Neural cell (in vitro differentiated cells): ENCODE measurements at regions not wholly inside any gene's neighbourhood (a gene's known extent, or its start where the extent isn't known, plus 50 kb on each side); places are given as distances from the start of the nearest gene placed in this dataset.

Source experiments
- CTCF ChIP-seq: fragments of 450-650 bp; IDR thresholded peaks from 2 replicates; pipeline ENCODE4 v1.5.1; 2014; ENCODE audit warnings: antibody characterized with exemption, mild to moderate bottlenecking, moderate library complexity; ENCODE audit not compliant: poor library complexity, severe bottlenecking
- EP300 ChIP-seq: fragments of 450-650 bp; conservative IDR thresholded peaks from 2 replicates; pipeline ENCODE4 v1.6.1; 2014; ENCODE audit warnings: antibody characterized with exemption, mild to moderate bottlenecking, moderate library complexity; ENCODE audit not compliant: poor library complexity, severe bottlenecking
- EZH2 ChIP-seq: fragments of 200-600, 300-800 bp; shearing (Covaris generic), sonication (generic); IDR thresholded peaks from 2 replicates; pipeline ENCODE4 v1.6.1; 2014; ENCODE audit warnings: antibody characterized with exemption, low read length, borderline replicate concordance, mild to moderate bottlenecking; ENCODE audit not compliant: insufficient read depth, poor library complexity, severe bottlenecking
- MXI1 ChIP-seq: fragments of 450-650 bp; conservative IDR thresholded peaks from 2 replicates; pipeline ENCODE4 v1.6.1; 2014; ENCODE audit warnings: antibody characterized with exemption, mild to moderate bottlenecking; ENCODE audit not compliant: poor library complexity, severe bottlenecking
- POLR2AphosphoS5 ChIP-seq: IDR thresholded peaks from 2 replicates; pipeline ENCODE4 v1.6.1; 2012
- RAD21 ChIP-seq: fragments of 450-650 bp; conservative IDR thresholded peaks from 2 replicates; pipeline ENCODE4 v1.6.1; 2014; ENCODE audit warnings: antibody characterized with exemption, mild to moderate bottlenecking, moderate library complexity
- REST ChIP-seq: IDR thresholded peaks from 2 replicates; pipeline ENCODE4 v1.6.1; 2012; ENCODE audit warnings: borderline replicate concordance
- TAF1 ChIP-seq: IDR thresholded peaks from 2 replicates; pipeline ENCODE4 v1.6.1; 2012; ENCODE audit warnings: low read depth

- TF ChIP-seq POLR2AphosphoS5, result no peak
- TF ChIP-seq EZH2, result no peak
- TF ChIP-seq CTCF, result no peak
- TF ChIP-seq MXI1, result no peak
- no peak for TF ChIP-seq REST
- TF ChIP-seq EP300, result no peak
- no peak for TF ChIP-seq RAD21
- no peak for TF ChIP-seq TAF1
Observed at GRCh38 chr2:111702804-111703196, 181.2 kb downstream of the ANAPC1 start.
